Right atrium auricular region (tissue), 2 donors: ENCODE measurements at regions not wholly inside any gene's neighbourhood (a gene's known extent, or its start where the extent isn't known, plus 50 kb on each side); places are given as distances from the start of the nearest gene placed in this dataset.

Experiments used
- DNase-seq: peaks from one replicate; pipeline ENCODE4 v3.0.0-alpha.2; 2019; ENCODE audit warnings: low spot score
- H3K27ac ChIP-seq, 2 donors: fragments of 200-600 bp; sonication (generic); 1 replicate in 1 of 2; 2 replicates in 1 of 2; pipeline ENCODE4 v1.5.1; 2016 to 2019
- H3K27me3 ChIP-seq, 2 donors: fragments of 200-600 bp; sonication (generic); one replicate each; pipeline versions ENCODE4 v1.5.1 to v1.6.0; 2017 to 2019
- H3K36me3 ChIP-seq: fragments of 200-600 bp; sonication (generic); one replicate; pipeline ENCODE4 v1.5.1; 2016
- H3K4me1 ChIP-seq, 2 donors: fragments of 200-600 bp; sonication (generic); one replicate each; pipeline versions ENCODE4 v1.5.1 to v1.6.0; 2017 to 2019
- H3K4me3 ChIP-seq, 2 donors: fragments of 200-600 bp; sonication (generic); 1 replicate in 1 of 2; 2 replicates in 1 of 2; pipeline ENCODE4 v1.5.1; 2017 to 2019; ENCODE audit warnings: mild to moderate bottlenecking in 1 of 2, moderate library complexity in 1 of 2
- H3K9me3 ChIP-seq, 2 donors: fragments of 200-600 bp; sonication (generic); one replicate each; pipeline ENCODE4 v1.5.1; 2019
- TF ChIP-seq, protein P1 (sequence below), 2 donors: fragments of 200-600 bp; sonication (generic); IDR thresholded peaks; one replicate each; pipeline ENCODE4 v1.5.1; 2019; ENCODE audit warnings: antibody characterized with exemption in 2 of 2

DNA sequence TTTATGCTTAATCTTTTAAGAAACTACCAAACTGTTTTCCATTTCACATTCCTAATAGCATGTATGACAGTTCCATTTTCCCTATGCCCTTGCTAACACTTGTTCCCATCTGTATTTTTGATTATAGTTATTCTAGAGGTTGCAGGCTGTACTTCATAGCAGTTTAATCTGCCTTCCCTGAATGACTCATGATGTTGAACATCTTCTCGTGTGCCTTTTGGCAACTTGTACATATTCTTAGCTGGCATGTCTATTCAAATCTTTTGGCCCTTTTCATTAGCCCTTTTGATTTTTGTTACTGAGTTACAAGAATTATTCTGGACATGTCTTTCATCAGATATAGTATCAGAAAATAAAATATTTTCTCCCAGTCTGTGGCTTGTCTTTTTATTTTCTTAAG, 320.3 kb downstream of the DIRAS2 start:
- TF ChIP-seq, protein P1, sequence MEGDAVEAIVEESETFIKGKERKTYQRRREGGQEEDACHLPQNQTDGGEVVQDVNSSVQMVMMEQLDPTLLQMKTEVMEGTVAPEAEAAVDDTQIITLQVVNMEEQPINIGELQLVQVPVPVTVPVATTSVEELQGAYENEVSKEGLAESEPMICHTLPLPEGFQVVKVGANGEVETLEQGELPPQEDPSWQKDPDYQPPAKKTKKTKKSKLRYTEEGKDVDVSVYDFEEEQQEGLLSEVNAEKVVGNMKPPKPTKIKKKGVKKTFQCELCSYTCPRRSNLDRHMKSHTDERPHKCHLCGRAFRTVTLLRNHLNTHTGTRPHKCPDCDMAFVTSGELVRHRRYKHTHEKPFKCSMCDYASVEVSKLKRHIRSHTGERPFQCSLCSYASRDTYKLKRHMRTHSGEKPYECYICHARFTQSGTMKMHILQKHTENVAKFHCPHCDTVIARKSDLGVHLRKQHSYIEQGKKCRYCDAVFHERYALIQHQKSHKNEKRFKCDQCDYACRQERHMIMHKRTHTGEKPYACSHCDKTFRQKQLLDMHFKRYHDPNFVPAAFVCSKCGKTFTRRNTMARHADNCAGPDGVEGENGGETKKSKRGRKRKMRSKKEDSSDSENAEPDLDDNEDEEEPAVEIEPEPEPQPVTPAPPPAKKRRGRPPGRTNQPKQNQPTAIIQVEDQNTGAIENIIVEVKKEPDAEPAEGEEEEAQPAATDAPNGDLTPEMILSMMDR (IDR thresholded peaks at IDR 0.05): no peak
- H3K4me3 ChIP-seq: no peak overlapping the region
- H3K9me3 ChIP-seq: no peaks in the 10 kb centered on the region
- no peaks in the 10 kb centered on the region for H3K27me3 ChIP-seq
- H3K27ac ChIP-seq: no peak overlapping the region
- no peaks in the 10 kb centered on the region for H3K36me3 ChIP-seq
- DNase-seq: no peak
- H3K4me1 ChIP-seq: no peaks in the 10 kb centered on the region

DNA sequence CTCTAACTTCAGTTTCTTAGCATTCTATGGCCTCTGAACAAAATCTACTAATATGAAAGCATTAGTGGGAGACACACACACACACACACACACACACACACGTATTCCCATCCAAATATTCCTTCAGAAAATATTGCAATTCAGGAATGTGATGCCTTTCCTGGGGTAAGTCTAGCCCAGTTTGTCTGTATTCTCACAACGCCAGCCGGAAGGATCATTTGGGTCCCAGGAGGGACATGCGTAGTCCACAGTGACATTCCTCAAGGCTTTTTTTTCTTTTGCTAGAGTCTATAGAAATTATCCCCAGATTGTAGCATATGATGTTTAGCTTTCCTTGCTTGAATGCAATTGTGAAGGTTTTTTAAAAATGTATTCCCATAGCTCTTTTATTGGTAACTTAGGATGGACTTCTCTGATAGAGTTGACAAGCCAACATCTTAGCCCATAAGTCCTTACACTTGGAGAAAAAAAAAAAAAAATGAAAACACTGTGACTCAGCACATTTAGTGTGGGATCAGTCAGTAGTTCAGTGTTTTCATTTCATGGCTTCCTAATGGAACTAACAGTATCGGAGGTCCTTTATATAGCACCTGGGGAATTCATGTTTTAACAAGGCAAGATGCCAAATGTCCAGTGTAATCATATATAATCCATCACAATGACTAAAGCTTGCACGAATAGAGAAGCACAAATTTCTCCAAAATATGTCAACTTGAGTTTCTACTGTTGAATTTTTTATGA, 316.5 kb downstream of the DIRAS2 start:
- H3K9me3 ChIP-seq: no peaks in the 10 kb centered on the region
- no peak for DNase-seq
- TF ChIP-seq, protein P1 (IDR thresholded peaks at IDR 0.05): no peak
- no peak overlapping the region for H3K27ac ChIP-seq
- no peaks in the 10 kb centered on the region for H3K27me3 ChIP-seq
- no peaks in the 10 kb centered on the region for H3K36me3 ChIP-seq
- H3K4me3 ChIP-seq: no peak overlapping the region
- no peaks in the 10 kb centered on the region for H3K4me1 ChIP-seq

DNA sequence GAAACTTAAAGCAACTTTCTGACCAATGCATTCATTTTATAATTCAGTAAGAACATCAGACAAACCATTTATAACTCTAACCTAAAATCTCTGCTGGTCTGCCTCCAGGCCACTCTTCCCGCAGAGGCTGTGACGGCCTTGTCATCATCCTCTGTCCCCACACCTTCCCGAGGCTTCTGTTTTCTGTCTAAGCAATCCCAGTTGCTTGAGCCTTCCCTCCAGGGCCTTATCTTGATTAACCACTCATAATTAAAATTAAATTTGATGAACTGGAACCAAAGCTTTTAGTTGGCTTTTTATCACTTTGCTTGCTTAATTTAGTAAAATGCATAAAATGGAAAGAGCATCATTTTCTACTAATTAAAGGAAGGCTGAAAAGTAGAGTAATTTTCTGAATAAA, 312.4 kb downstream of the DIRAS2 start:
- H3K27me3 ChIP-seq: no peaks in the 10 kb centered on the region
- no peaks in the 10 kb centered on the region for H3K36me3 ChIP-seq
- no peak for DNase-seq
- TF ChIP-seq, protein P1 (IDR thresholded peaks at IDR 0.05): no peak
- no peak overlapping the region for H3K4me3 ChIP-seq
- H3K27ac ChIP-seq: no peak overlapping the region
- H3K9me3 ChIP-seq: no peaks in the 10 kb centered on the region
- no peaks in the 10 kb centered on the region for H3K4me1 ChIP-seq

DNA sequence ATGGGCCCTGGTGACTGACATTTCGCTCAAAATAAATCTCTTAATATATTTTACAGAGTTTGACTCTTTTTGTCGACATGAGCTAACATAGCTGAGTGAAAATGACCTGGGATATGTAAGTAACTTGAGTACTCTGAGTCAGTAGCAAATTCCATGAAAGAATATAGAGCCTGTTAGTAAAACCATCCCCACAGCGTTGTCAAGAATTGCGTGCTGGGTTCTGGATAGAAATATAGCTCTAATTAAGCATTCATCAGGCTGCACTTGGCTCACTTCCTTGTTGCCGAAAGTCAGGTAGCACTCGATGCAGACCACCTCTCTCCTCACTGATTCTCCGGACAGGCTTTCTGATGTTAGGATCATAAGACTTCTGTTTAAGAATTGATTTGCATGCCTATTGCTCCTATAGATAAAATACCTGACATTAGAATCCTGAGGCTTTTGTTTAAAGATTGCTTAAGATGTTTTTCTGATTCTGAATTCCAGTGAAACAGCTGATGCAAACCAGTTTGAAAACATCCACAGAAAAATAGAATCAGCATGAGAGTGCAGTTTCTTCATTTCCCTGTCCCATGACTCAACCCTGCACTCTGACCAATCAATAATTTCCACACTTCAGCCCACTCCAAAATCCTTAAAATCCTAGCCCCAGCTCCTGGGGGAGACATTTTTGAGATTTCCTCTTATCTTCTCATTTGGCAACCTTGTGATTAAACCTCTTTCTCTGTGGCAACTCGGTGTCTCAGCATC, 310.6 kb downstream of the DIRAS2 start:
- Histone ChIP-seq H3K36me3 (no peaks in the 10 kb centered on the region), H3K4me1 (no peaks in the 10 kb centered on the region), H3K4me3 (no peak overlapping the region), H3K27ac (no peak overlapping the region), H3K27me3 (no peaks in the 10 kb centered on the region), H3K9me3 (no peaks in the 10 kb centered on the region)
- TF ChIP-seq, protein P1 (IDR thresholded peaks at IDR 0.05): no peak
- no peak for DNase-seq

DNA sequence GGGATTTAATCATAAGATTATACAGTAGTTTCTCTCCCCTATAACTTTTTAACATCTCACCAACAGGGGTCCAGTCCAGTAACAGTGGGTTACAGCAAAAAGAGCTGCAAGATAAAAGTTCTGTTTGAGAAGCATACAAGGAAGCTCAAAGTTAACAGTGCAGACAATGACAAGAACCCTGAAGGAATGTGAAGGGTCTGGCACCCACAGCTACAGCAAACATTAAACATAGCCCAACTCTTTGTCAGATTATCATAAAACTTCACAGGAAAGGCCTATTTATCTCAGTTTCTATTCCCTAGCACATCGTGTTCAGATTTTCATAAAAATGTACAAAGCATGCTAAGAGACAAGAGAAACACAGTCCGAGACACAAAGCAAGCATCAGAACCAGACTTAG, 309.4 kb downstream of the DIRAS2 start:
- Histone ChIP-seq H3K36me3 (no peaks in the 10 kb centered on the region), H3K4me1 (no peaks in the 10 kb centered on the region), H3K9me3 (no peaks in the 10 kb centered on the region), H3K27me3 (no peaks in the 10 kb centered on the region), H3K4me3 (no peak overlapping the region), H3K27ac (no peak overlapping the region)
- TF ChIP-seq, protein P1 (IDR thresholded peaks at IDR 0.05): no peak
- no peak for DNase-seq
